ENCODE measurements at regions not wholly inside any gene's neighbourhood (a gene's known extent, or its start where the extent isn't known, plus 50 kb on each side); places are given as distances from the start of the nearest gene placed in this dataset.

DNA sequence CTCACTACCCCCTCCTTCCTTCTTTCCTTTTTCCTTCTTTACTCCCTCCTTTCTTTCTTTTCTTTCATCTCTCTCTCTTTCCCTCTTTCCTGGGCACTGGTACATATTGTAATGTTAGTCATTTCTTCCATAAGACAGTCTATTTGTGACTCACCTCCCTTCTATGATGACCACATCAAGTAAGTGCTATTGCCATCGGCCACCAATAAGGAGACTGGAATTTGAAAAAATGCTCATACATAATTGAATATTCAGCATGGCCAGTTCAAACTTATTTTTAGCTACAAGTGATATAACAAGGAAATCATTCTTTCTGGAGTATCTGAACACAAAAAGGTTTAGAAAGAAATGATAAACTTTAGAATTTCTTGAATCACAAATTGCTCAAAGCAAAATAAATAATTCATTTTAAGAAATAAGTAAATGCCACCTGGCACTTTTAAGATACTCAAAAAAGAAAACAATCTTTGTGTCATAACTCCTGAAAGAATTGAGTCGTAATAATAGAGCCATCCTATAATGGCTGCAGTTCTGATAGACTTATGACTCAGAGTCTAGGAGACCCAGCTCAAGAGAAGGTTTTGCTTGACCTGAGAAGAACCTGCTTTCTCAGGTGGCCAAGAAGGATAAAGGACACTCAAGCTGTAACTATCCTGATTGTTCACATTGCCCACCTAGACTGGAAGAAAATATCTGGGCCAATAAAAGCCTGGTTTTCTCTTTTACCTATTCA lies 51.6 kb upstream of the CCBE1 start:
- Histone ChIP-seq H3K36me3 (no peaks in the 10 kb centered on the region), H3K27me3 (no peaks in the 10 kb centered on the region), H3K4me3 (no peak overlapping the region), H3K9me3 (peaks cover 0 to 7% (median 0%) of the 10 kb centered on the region in 3 donors), H3K4me1 (no peaks in the 10 kb centered on the region), H3K27ac (no peak overlapping the region)
- TF ChIP-seq POLR2A (IDR thresholded peaks at IDR 0.05): no peak
- TF ChIP-seq EP300 (IDR thresholded peaks at IDR 0.05): no peak
- TF ChIP-seq POLR2AphosphoS5 (IDR thresholded peaks at IDR 0.05): no peak
- TF ChIP-seq CTCF (IDR thresholded peaks at IDR 0.05): no peak
- no peak for ATAC-seq
- WGBS, 2 donors (ENCODE audit: low coverage in 1 of 2): 62 to 83% methylated on average over 2 of the region's 2 CpGs
